GM23338 (cell line): ENCODE measurements at regions not wholly inside any gene's neighbourhood (a gene's known extent, or its start where the extent isn't known, plus 50 kb on each side); places are given as distances from the start of the nearest gene placed in this dataset.

Source experiments
- ATAC-seq: fragments of 200-7000 bp; cut with Tn5 transposase; 3 replicates; pipeline ENCODE4 v1.9.1; 2020
- DNase-seq: peaks from one replicate; pipeline ENCODE4 v3.0.0-alpha.2; 2015; ENCODE audit warnings: low spot score
- H2AFZ ChIP-seq: fragments of 200-600 bp; sonication (generic); 2 replicates; pipeline ENCODE4 v1.8.0; 2016; ENCODE audit warnings: antibody characterized with exemption, mild to moderate bottlenecking, moderate library complexity
- H3F3A ChIP-seq: fragments of 200-600 bp; sonication (generic); replicated peaks from 2 replicates; pipeline ENCODE4 v1.8.0; 2017; ENCODE audit warnings: antibody characterized with exemption, mixed run types, low read depth
- H3K27ac ChIP-seq: fragments of 200-600 bp; sonication (generic); 2 replicates; pipeline ENCODE4 v1.6.1; 2016; ENCODE audit warnings: low read depth
- H3K27me3 ChIP-seq: fragments of 200-600 bp; sonication (generic); 2 replicates; pipeline ENCODE4 v1.8.0; 2016; ENCODE audit warnings: mild to moderate bottlenecking, mixed run types, moderate library complexity; ENCODE audit not compliant: insufficient read depth
- H3K36me3 ChIP-seq: fragments of 200-600 bp; sonication (generic); 2 replicates; pipeline ENCODE4 v1.8.0; 2016; ENCODE audit warnings: mild to moderate bottlenecking; ENCODE audit not compliant: insufficient read depth
- H3K4me1 ChIP-seq: fragments of 200-600 bp; sonication (generic); 2 replicates; pipeline ENCODE4 v1.8.0; 2016; ENCODE audit warnings: mild to moderate bottlenecking, moderate library complexity; ENCODE audit not compliant: insufficient read depth
- H3K4me2 ChIP-seq: fragments of 200-600 bp; sonication (generic); 2 replicates; pipeline ENCODE4 v1.7.1; 2017; ENCODE audit warnings: mixed run types
- H3K4me3 ChIP-seq: fragments of 200-600 bp; sonication (generic); 2 replicates; pipeline ENCODE4 v1.6.1; 2016; ENCODE audit warnings: mixed run types
- H3K79me2 ChIP-seq: fragments of 200-600 bp; sonication (generic); replicated peaks from 2 replicates; pipeline ENCODE4 v1.8.0; 2017; ENCODE audit warnings: mild to moderate bottlenecking; ENCODE audit not compliant: insufficient read depth
- H3K9me2 ChIP-seq: fragments of 200-600 bp; sonication (generic); 2 replicates; pipeline ENCODE4 v1.8.0; 2017; ENCODE audit not compliant: insufficient read depth
- H4K20me1 ChIP-seq: fragments of 200-600 bp; sonication (generic); replicated peaks from 2 replicates; pipeline ENCODE4 v1.8.0; 2017; ENCODE audit warnings: mild to moderate bottlenecking; ENCODE audit not compliant: insufficient read depth
- H3K27ac Mint-ChIP-seq: 2 replicates; pipeline ENCODE4 v1.8.0; 2020; ENCODE audit warnings: inconsistent platforms, mild to moderate bottlenecking, moderate library complexity, mixed read lengths
- H3K27me3 Mint-ChIP-seq: 3 replicates; pipeline ENCODE4 v1.8.0; 2022; ENCODE audit warnings: low read depth, mild to moderate bottlenecking, moderate library complexity, mixed read lengths, inconsistent platforms; ENCODE audit not compliant: insufficient read depth, poor library complexity
- H3K36me3 Mint-ChIP-seq: 3 replicates; pipeline ENCODE4 v1.8.0; 2021; ENCODE audit warnings: low read depth, mild to moderate bottlenecking, inconsistent platforms, moderate library complexity, mixed read lengths
- H3K4me1 Mint-ChIP-seq: 3 replicates; pipeline ENCODE4 v1.8.0; 2020; ENCODE audit warnings: mild to moderate bottlenecking, inconsistent platforms, mixed read lengths
- H3K4me3 Mint-ChIP-seq: 3 replicates; pipeline ENCODE4 v1.8.0; 2021; ENCODE audit warnings: moderate library complexity, mild to moderate bottlenecking, inconsistent platforms, mixed read lengths
- H3K9me3 Mint-ChIP-seq: 3 replicates; pipeline ENCODE4 v1.8.0; 2020; ENCODE audit warnings: moderate library complexity, mild to moderate bottlenecking, inconsistent platforms, mixed read lengths
- CREB1 ChIP-seq: fragments of 250-450 bp; sonication (Bioruptor Pico); IDR thresholded peaks from 2 replicates; pipeline ENCODE4 v1.5.0; 2020; ENCODE audit warnings: low read depth, mild to moderate bottlenecking, moderate library complexity
- EZH2 ChIP-seq: fragments of 200-600 bp; sonication (generic); IDR thresholded peaks from one replicate; pipeline ENCODE4 v1.8.0; 2017; ENCODE audit warnings: antibody characterized with exemption, mild to moderate bottlenecking, low read depth; ENCODE audit not compliant: unreplicated experiment
- EZH2phosphoT487 ChIP-seq: fragments of 200-600 bp; sonication (generic); IDR thresholded peaks from one replicate; pipeline ENCODE4 v1.8.1; 2018; ENCODE audit warnings: antibody characterized with exemption; ENCODE audit not compliant: unreplicated experiment
- JUNB ChIP-seq: IDR thresholded peaks from one replicate; pipeline ENCODE4 v1.6.1; 2016; ENCODE audit warnings: antibody characterized with exemption; ENCODE audit not compliant: unreplicated experiment
- NANOG ChIP-seq: IDR thresholded peaks from 2 replicates; pipeline ENCODE4 v1.6.1; 2016; ENCODE audit warnings: antibody characterized with exemption, borderline replicate concordance
- ZNF114 ChIP-seq: fragments of 250-450 bp; sonication (Bioruptor Pico); IDR thresholded peaks from 2 replicates; pipeline ENCODE4 v1.5.0; 2020; ENCODE audit warnings: mild to moderate bottlenecking, moderate library complexity
- ZNF331 ChIP-seq: fragments of 250-450 bp; sonication (Bioruptor Pico); IDR thresholded peaks from 2 replicates; pipeline ENCODE4 v1.5.0; 2020; ENCODE audit warnings: low read depth, mild to moderate bottlenecking, moderate library complexity
- TF ChIP-seq, protein P1 (sequence below): IDR thresholded peaks from 2 replicates; pipeline ENCODE4 v1.6.1; 2016; ENCODE audit warnings: antibody characterized with exemption
- TF ChIP-seq, protein P2 (sequence below): IDR thresholded peaks from one replicate; pipeline ENCODE4 v1.6.1; 2018; ENCODE audit warnings: antibody characterized with exemption; ENCODE audit not compliant: unreplicated experiment
- TF ChIP-seq, protein P3 (sequence below), 2 experiments: fragments of 200-600 bp in 1 of 2; sonication (generic) in 1 of 2; conservative IDR thresholded peaks; 2 replicates each; pipeline versions ENCODE4 v1.5.1 to v1.6.1; 2016 to 2017; ENCODE audit warnings: antibody characterized with exemption in 2 of 2, low read depth in 2 of 2, mild to moderate bottlenecking in 2 of 2, moderate library complexity in 1 of 2

- TF ChIP-seq EZH2phosphoT487, result no peak
- no peak for TF ChIP-seq ZNF114
- no peak for TF ChIP-seq NANOG
- TF ChIP-seq, protein P1, sequence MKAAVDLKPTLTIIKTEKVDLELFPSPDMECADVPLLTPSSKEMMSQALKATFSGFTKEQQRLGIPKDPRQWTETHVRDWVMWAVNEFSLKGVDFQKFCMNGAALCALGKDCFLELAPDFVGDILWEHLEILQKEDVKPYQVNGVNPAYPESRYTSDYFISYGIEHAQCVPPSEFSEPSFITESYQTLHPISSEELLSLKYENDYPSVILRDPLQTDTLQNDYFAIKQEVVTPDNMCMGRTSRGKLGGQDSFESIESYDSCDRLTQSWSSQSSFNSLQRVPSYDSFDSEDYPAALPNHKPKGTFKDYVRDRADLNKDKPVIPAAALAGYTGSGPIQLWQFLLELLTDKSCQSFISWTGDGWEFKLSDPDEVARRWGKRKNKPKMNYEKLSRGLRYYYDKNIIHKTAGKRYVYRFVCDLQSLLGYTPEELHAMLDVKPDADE, result no peak
- no peak for TF ChIP-seq ZNF331 (CRISPR knock-in tag)
- TF ChIP-seq JUNB, result no peak
Observed at GRCh38 chr14:101620821-101621785, 59.8 kb downstream of the DIO3 start (continued).

- no peaks in the 10 kb centered on the region; the same call in 2 of the 3 replicates for H3K36me3 Mint-ChIP-seq
- H3K4me1 Mint-ChIP-seq, result peaks cover 14% of the 10 kb centered on the region
- H3K9me2 ChIP-seq, result no peaks in the 10 kb centered on the region
- no peak overlapping the region for H3K4me3 ChIP-seq
- H3K27ac ChIP-seq, result no peak overlapping the region
- no peaks in the 10 kb centered on the region for H4K20me1 ChIP-seq
- ATAC-seq (no peak), DNase-seq (no peak)
- H3K4me2 ChIP-seq, result no peak overlapping the region
- no peak overlapping the region for H3K4me3 Mint-ChIP-seq
- no peaks in the 10 kb centered on the region; the same call in 2 of the 3 replicates for H3K9me3 Mint-ChIP-seq
- H3K4me1 ChIP-seq, result no peaks in the 10 kb centered on the region
- peaks cover 16% of the 10 kb centered on the region for H3K27me3 Mint-ChIP-seq
- no peaks in the 10 kb centered on the region for H3K79me2 ChIP-seq
- no peaks in the 10 kb centered on the region for H3K27me3 ChIP-seq
- H2AFZ ChIP-seq, result no peak overlapping the region
- H3F3A ChIP-seq, result no peaks in the 10 kb centered on the region
- no peaks in the 10 kb centered on the region for H3K36me3 ChIP-seq
- H3K27ac Mint-ChIP-seq, result no peak overlapping the region
- TF ChIP-seq NANOG (no peak), CREB1 (CRISPR knock-in tag) (no peak), EZH2 (no peak), JUNB (no peak)
- TF ChIP-seq, protein P2, sequence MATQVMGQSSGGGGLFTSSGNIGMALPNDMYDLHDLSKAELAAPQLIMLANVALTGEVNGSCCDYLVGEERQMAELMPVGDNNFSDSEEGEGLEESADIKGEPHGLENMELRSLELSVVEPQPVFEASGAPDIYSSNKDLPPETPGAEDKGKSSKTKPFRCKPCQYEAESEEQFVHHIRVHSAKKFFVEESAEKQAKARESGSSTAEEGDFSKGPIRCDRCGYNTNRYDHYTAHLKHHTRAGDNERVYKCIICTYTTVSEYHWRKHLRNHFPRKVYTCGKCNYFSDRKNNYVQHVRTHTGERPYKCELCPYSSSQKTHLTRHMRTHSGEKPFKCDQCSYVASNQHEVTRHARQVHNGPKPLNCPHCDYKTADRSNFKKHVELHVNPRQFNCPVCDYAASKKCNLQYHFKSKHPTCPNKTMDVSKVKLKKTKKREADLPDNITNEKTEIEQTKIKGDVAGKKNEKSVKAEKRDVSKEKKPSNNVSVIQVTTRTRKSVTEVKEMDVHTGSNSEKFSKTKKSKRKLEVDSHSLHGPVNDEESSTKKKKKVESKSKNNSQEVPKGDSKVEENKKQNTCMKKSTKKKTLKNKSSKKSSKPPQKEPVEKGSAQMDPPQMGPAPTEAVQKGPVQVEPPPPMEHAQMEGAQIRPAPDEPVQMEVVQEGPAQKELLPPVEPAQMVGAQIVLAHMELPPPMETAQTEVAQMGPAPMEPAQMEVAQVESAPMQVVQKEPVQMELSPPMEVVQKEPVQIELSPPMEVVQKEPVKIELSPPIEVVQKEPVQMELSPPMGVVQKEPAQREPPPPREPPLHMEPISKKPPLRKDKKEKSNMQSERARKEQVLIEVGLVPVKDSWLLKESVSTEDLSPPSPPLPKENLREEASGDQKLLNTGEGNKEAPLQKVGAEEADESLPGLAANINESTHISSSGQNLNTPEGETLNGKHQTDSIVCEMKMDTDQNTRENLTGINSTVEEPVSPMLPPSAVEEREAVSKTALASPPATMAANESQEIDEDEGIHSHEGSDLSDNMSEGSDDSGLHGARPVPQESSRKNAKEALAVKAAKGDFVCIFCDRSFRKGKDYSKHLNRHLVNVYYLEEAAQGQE, result no peak
- TF ChIP-seq, protein P1, result no peak
- TF ChIP-seq, protein P3, sequence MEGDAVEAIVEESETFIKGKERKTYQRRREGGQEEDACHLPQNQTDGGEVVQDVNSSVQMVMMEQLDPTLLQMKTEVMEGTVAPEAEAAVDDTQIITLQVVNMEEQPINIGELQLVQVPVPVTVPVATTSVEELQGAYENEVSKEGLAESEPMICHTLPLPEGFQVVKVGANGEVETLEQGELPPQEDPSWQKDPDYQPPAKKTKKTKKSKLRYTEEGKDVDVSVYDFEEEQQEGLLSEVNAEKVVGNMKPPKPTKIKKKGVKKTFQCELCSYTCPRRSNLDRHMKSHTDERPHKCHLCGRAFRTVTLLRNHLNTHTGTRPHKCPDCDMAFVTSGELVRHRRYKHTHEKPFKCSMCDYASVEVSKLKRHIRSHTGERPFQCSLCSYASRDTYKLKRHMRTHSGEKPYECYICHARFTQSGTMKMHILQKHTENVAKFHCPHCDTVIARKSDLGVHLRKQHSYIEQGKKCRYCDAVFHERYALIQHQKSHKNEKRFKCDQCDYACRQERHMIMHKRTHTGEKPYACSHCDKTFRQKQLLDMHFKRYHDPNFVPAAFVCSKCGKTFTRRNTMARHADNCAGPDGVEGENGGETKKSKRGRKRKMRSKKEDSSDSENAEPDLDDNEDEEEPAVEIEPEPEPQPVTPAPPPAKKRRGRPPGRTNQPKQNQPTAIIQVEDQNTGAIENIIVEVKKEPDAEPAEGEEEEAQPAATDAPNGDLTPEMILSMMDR (conservative IDR thresholded peaks at IDR 0.05; ENCODE audit: low read depth in 2 of 2), result no peak
Observed at GRCh38 chr14:101622251-101623076, 61.2 kb downstream of the DIO3 start.
